ENCODE measurements at regions not wholly inside any gene's neighbourhood (a gene's known extent, or its start where the extent isn't known, plus 50 kb on each side); places are given as distances from the start of the nearest gene placed in this dataset.

DNA sequence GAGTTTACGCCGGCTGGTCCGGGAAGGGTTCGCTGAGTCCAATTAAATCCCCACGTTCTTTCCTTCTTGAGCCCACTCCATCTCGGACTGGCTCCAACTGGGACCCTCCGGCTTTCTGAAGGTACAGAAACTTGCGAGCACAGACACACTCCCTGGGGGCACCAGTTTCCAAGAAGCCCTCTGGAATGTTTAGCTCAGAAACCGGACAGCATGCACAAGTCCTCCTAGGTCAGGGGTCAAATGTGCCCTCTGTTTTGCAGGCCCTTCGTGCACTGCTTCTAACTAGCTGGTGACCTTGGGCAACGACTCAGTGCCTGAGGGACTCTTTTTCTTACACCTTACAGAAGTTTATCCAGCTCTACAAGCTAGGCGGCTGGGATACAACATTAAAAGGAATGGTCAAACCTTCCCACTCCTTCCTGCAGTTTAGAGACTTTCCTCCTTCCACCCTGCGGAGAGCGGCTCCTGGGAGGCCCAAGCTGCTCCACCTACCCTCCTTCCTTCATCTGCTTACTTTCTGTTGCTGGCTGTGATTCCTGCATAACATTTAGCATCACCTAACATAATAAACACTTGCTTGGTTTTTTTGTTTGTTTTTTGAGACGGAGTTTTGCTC lies 275.5 kb downstream of the BCOR start:
- Mint-ChIP-seq H3K27ac (no peak overlapping the region), H3K36me3 (ENCODE audit: low read depth) (no peaks in the 10 kb centered on the region), H3K27me3 (ENCODE audit: insufficient read depth) (peaks cover 6% of the 10 kb centered on the region), H3K9me3 (no peaks in the 10 kb centered on the region), H3K4me1 (ENCODE audit: low read depth) (peaks cover 10% of the 10 kb centered on the region), H3K4me3 (no peak overlapping the region)
- TF ChIP-seq, protein P1, sequence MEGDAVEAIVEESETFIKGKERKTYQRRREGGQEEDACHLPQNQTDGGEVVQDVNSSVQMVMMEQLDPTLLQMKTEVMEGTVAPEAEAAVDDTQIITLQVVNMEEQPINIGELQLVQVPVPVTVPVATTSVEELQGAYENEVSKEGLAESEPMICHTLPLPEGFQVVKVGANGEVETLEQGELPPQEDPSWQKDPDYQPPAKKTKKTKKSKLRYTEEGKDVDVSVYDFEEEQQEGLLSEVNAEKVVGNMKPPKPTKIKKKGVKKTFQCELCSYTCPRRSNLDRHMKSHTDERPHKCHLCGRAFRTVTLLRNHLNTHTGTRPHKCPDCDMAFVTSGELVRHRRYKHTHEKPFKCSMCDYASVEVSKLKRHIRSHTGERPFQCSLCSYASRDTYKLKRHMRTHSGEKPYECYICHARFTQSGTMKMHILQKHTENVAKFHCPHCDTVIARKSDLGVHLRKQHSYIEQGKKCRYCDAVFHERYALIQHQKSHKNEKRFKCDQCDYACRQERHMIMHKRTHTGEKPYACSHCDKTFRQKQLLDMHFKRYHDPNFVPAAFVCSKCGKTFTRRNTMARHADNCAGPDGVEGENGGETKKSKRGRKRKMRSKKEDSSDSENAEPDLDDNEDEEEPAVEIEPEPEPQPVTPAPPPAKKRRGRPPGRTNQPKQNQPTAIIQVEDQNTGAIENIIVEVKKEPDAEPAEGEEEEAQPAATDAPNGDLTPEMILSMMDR (IDR thresholded peaks at IDR 0.05) = no peak
- DNase-seq = no peak

DNA sequence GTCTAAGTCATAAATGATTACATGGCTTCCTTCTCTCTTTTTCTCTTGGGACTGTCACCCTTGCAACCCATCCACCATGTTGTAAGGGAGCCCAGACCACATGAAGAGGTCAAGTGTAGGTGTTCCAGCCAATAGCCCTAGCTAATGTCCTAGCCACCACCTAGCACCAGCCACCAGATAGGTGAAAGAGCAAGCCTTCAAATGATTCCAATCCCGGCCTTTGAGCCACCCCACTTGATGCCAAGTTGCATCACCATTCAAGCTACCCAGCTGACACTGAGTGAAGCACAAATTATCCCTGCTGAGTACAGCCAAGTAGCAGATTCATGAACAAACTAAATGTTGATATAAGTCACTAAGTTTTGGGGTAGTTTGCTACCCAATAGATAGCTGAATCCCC lies 274.3 kb downstream of the BCOR start:
- no peaks in the 10 kb centered on the region for H3K9me3 Mint-ChIP-seq
- peaks cover 6% of the 10 kb centered on the region for H3K27me3 Mint-ChIP-seq (ENCODE audit: insufficient read depth)
- no peak for DNase-seq
- TF ChIP-seq, protein P1 (IDR thresholded peaks at IDR 0.05) = no peak
- H3K36me3 Mint-ChIP-seq (ENCODE audit: low read depth) = no peaks in the 10 kb centered on the region
- H3K4me3 Mint-ChIP-seq = no peak overlapping the region
- H3K27ac Mint-ChIP-seq = no peak overlapping the region
- no peaks in the 10 kb centered on the region for H3K4me1 Mint-ChIP-seq (ENCODE audit: low read depth)

DNA sequence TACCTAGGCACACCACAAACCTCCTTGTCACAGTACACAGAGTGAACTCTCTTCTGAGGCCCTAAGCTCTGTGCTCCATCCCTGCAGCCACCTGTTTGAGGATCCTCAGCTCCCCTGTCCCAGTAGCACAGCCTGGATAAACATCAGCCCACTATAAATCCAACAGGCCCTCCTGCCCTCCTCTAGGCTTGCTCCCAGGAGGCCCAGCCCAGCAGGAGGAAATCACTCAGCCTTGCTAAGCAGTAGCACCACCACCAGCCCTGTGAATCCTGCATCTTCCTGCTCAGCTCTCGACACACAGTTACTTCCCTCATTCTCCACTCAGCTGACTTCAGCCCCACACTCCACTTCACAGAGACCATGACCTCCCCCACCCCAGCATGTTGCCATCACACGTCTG lies 273.9 kb downstream of the BCOR start:
- TF ChIP-seq, protein P1 (IDR thresholded peaks at IDR 0.05) = no peak
- no peak overlapping the region for H3K27ac Mint-ChIP-seq
- H3K36me3 Mint-ChIP-seq (ENCODE audit: low read depth) = no peaks in the 10 kb centered on the region
- no peak overlapping the region for H3K4me3 Mint-ChIP-seq
- DNase-seq = no peak
- no peaks in the 10 kb centered on the region for H3K4me1 Mint-ChIP-seq (ENCODE audit: low read depth)
- peaks cover 6% of the 10 kb centered on the region for H3K27me3 Mint-ChIP-seq (ENCODE audit: insufficient read depth)
- no peaks in the 10 kb centered on the region for H3K9me3 Mint-ChIP-seq

DNA sequence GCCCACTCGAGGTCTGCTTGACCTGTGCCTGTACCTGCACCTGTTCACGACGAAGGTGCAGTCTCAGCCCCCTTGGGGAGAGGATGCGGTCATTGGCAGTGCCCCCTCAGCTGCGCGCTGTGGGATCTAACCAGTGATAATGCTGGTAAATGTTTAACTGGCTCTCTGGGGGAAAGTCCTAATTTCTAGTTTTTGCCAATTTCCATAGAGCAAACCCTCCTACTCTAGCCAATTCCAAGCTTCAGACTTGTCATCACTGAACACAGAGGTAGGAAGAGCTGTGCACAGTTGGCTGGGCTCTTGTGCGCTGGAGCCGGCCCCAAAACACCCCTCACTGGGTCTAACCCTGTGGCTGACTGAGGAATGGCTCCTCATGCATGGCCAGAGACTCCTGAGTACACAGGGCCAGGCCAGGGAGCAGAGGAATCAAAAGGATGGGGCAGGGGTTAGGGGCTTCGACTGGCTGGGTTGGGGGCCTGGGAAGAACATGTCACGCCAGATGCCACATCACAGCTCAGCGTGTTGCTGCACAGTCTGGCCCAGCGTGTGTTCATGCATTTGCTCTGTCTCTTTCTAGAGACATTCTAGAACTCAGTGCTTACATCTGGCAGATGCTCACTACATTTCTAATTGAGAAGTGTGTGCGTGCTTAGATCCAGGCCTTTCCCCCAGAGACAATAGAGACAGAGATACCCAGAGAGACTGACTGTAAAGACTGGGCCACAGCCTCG lies 270.8 kb downstream of the BCOR start:
- H3K27me3 Mint-ChIP-seq (ENCODE audit: insufficient read depth) = peaks cover 6% of the 10 kb centered on the region
- no peak for DNase-seq
- H3K27ac Mint-ChIP-seq = no peak overlapping the region
- H3K36me3 Mint-ChIP-seq (ENCODE audit: low read depth) = no peaks in the 10 kb centered on the region
- no peaks in the 10 kb centered on the region for H3K4me1 Mint-ChIP-seq (ENCODE audit: low read depth)
- H3K9me3 Mint-ChIP-seq = no peaks in the 10 kb centered on the region
- no peak overlapping the region for H3K4me3 Mint-ChIP-seq
- TF ChIP-seq, protein P1 (IDR thresholded peaks at IDR 0.05) = no peak

DNA sequence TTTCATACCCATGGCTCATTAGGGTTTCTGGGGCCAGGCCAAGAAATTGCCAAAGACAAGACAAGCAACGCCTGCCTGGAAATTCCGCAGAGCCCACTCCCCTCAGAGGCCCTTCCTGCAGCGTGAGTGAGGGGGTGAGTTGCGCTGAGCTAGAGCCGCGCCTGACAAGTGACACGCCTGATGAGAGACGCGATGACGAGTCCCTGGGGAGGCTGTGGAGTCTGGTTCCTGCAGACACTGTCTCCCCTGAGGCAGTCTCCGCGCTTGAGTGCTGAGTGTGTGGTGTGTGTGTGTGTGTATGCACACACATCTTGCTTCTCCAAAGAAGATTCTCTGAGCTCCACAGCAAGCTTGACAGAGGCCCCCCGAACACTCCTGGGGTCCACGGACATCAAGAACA lies 269.8 kb downstream of the BCOR start:
- DNase-seq = no peak
- Mint-ChIP-seq H3K27me3 (ENCODE audit: insufficient read depth) (peaks cover 6% of the 10 kb centered on the region), H3K9me3 (no peaks in the 10 kb centered on the region)

More for the DNA sequence above, 269.8 kb downstream of the BCOR start:
- H3K27ac Mint-ChIP-seq = no peak overlapping the region
- H3K4me3 Mint-ChIP-seq = no peak overlapping the region
- TF ChIP-seq, protein P1 (IDR thresholded peaks at IDR 0.05) = no peak
- H3K36me3 Mint-ChIP-seq (ENCODE audit: low read depth) = no peaks in the 10 kb centered on the region
- no peaks in the 10 kb centered on the region for H3K4me1 Mint-ChIP-seq (ENCODE audit: low read depth)

Measured in HFFc6 (cell line).